ENCODE measurements at regions not wholly inside any gene's neighbourhood (a gene's known extent, or its start where the extent isn't known, plus 50 kb on each side); places are given as distances from the start of the nearest gene placed in this dataset.
A peak's percentile ranks its signal among the peaks of the same experiment; 100 is the strongest.

- 93% methylated on average over 2 of the region's 4 CpGs; no CpG with 5 or more reads in 1 of the 2 experiments for WGBS, 2 experiments (ENCODE audit: insufficient coverage in 1 of 2, insufficient read length in 1 of 2)
- H3K9me3 ChIP-seq (ENCODE audit: control insufficient read depth, low read length), result no peaks in the 10 kb centered on the region
- no peaks in the 10 kb centered on the region for H3K4me1 ChIP-seq (ENCODE audit: control insufficient read depth, insufficient read depth, low read length)
- Mint-ChIP-seq H3K9me3 (peaks cover 28% of the 10 kb centered on the region), H3K36me3 (ENCODE audit: low read depth) (no peaks in the 10 kb centered on the region), H3K27ac (no peak overlapping the region), H3K4me3 (no peak overlapping the region), H3K27me3 (ENCODE audit: insufficient read depth) (no peaks in the 10 kb centered on the region), H3K4me1 (peaks cover 3% of the 10 kb centered on the region)
- H3K9ac ChIP-seq (ENCODE audit: extremely low read depth, low read length, poor library complexity, severe bottlenecking), result no peak overlapping the region
- no peaks in the 10 kb centered on the region for H3K27me3 ChIP-seq (ENCODE audit: control insufficient read depth, insufficient read depth, low read length, poor library complexity, severe bottlenecking)
- DNase-seq, result no peak
- H3K36me3 ChIP-seq (ENCODE audit: control insufficient read depth, insufficient read depth, low read length), result no peaks in the 10 kb centered on the region
- TF ChIP-seq, protein P1, sequence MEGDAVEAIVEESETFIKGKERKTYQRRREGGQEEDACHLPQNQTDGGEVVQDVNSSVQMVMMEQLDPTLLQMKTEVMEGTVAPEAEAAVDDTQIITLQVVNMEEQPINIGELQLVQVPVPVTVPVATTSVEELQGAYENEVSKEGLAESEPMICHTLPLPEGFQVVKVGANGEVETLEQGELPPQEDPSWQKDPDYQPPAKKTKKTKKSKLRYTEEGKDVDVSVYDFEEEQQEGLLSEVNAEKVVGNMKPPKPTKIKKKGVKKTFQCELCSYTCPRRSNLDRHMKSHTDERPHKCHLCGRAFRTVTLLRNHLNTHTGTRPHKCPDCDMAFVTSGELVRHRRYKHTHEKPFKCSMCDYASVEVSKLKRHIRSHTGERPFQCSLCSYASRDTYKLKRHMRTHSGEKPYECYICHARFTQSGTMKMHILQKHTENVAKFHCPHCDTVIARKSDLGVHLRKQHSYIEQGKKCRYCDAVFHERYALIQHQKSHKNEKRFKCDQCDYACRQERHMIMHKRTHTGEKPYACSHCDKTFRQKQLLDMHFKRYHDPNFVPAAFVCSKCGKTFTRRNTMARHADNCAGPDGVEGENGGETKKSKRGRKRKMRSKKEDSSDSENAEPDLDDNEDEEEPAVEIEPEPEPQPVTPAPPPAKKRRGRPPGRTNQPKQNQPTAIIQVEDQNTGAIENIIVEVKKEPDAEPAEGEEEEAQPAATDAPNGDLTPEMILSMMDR (conservative IDR thresholded peaks at IDR 0.05), result no peak
- no peak overlapping the region for H3K4me3 ChIP-seq (ENCODE audit: low read length)
- no peak overlapping the region for H3K27ac ChIP-seq (ENCODE audit: low read depth, low read length)
These were observed 178.2 kb upstream of the FRMPD4 start for GRCh38 chrX:11960031-11960430.

DNA sequence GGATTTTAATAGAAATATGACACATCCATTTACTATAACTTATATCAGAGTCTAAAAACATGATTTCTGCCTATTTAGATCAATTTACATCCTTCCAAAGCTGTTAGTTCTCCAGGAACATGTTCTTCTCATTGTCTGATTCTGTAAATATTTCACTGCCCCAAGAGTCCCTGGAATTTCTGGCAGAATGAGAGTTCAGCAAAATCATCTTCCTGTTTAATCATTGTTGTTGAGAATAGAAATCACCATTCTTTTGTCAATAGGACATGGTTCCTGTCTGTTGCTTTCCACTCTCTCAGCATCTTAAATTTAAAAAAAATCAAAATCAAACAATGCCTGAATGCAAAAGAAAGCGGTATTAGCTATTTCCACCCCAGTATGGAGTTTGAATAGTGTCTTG, 172.8 kb upstream of the FRMPD4 start:
- Mint-ChIP-seq H3K9me3 (peaks cover 39% of the 10 kb centered on the region), H3K4me1 (no peaks in the 10 kb centered on the region), H3K27ac (no peak overlapping the region), H3K4me3 (no peak overlapping the region), H3K27me3 (ENCODE audit: insufficient read depth) (no peaks in the 10 kb centered on the region), H3K36me3 (ENCODE audit: low read depth) (no peaks in the 10 kb centered on the region)
- no peak for DNase-seq
- Histone ChIP-seq H3K4me3 (ENCODE audit: low read length) (no peak overlapping the region), H3K36me3 (ENCODE audit: control insufficient read depth, insufficient read depth, low read length) (no peaks in the 10 kb centered on the region), H3K4me1 (ENCODE audit: control insufficient read depth, insufficient read depth, low read length) (no peaks in the 10 kb centered on the region), H3K27me3 (ENCODE audit: control insufficient read depth, insufficient read depth, low read length, poor library complexity, severe bottlenecking) (no peaks in the 10 kb centered on the region), H3K9ac (ENCODE audit: extremely low read depth, low read length, poor library complexity, severe bottlenecking) (no peak overlapping the region), H3K9me3 (ENCODE audit: control insufficient read depth, low read length) (no peaks in the 10 kb centered on the region), H3K27ac (ENCODE audit: low read depth, low read length) (no peak overlapping the region)
- TF ChIP-seq, protein P1 (conservative IDR thresholded peaks at IDR 0.05), result no peak
- 100% methylated on average over 1 of the region's 1 CpG; no CpG with 5 or more reads in 1 of the 2 experiments for WGBS, 2 experiments (ENCODE audit: insufficient coverage in 1 of 2, insufficient read length in 1 of 2)

DNA sequence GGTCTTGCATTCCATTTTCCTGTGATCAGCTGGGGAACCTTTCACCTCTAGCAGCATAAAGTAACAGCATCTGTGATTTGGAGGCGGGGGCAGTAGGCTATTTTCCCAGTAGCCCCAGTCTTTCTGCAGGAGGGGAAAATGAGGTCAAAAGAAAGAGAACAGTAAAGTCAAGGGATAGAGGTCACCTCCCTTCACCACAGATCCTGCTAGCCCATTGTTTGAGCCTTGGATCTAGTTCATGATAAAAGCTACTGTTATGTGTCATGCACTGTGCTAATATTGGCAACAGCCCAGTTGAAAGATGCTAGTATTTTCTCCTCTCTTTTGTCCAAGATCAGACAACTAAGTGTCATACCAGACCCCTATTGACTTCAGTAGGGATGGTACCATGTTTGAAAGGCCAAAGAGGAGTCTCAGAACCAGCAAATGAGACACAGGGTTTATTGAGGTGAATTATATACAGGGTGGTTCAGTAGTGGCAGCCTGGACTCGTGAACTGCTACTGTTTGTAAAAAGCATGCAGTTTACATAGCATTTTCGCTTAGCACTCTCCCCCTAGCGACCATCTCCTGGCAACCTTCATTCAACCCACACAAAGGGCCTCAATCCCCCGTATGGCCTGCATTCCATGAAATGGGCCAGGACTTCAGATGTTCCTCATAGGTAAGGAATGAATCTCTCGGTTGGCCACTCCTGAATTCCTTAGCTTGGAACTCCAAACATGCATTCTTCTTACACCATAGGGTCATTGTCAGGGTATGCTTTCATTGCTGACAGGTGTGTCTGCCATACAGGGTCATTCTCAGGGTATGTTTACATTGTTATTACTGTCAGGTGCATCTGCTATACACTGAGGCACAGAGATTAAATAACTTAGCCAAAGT, 170.0 kb upstream of the FRMPD4 start:
- Histone ChIP-seq H3K27me3 (ENCODE audit: control insufficient read depth, insufficient read depth, low read length, poor library complexity, severe bottlenecking) (no peaks in the 10 kb centered on the region), H3K9ac (ENCODE audit: extremely low read depth, low read length, poor library complexity, severe bottlenecking) (no peak overlapping the region), H3K27ac (ENCODE audit: low read depth, low read length) (peak overlapping the region; percentile 57), H3K4me1 (ENCODE audit: control insufficient read depth, insufficient read depth, low read length) (no peaks in the 10 kb centered on the region), H3K9me3 (ENCODE audit: control insufficient read depth, low read length) (no peaks in the 10 kb centered on the region), H3K36me3 (ENCODE audit: control insufficient read depth, insufficient read depth, low read length) (no peaks in the 10 kb centered on the region), H3K4me3 (ENCODE audit: low read length) (no peak overlapping the region)
- no peak for DNase-seq
- H3K36me3 Mint-ChIP-seq (ENCODE audit: low read depth), result no peaks in the 10 kb centered on the region
- WGBS, 2 experiments (ENCODE audit: insufficient coverage in 1 of 2, insufficient read length in 1 of 2), result 60 to 90% methylated on average over 1 to 6 of the region's 6 CpGs
- peaks cover 36% of the 10 kb centered on the region for H3K9me3 Mint-ChIP-seq
- H3K27ac Mint-ChIP-seq, result no peak overlapping the region
- TF ChIP-seq, protein P1 (conservative IDR thresholded peaks at IDR 0.05), result no peak
- H3K27me3 Mint-ChIP-seq (ENCODE audit: insufficient read depth), result no peaks in the 10 kb centered on the region
- H3K4me1 Mint-ChIP-seq, result no peaks in the 10 kb centered on the region
- H3K4me3 Mint-ChIP-seq, result no peak overlapping the region
